HepG2 (cell line): ENCODE measurements at regions not wholly inside any gene's neighbourhood (a gene's known extent, or its start where the extent isn't known, plus 50 kb on each side); places are given as distances from the start of the nearest gene placed in this dataset.

Experiments used
- ATAC-seq: fragments of 200-7000 bp; cut with Tn5 transposase; 3 replicates; pipeline ENCODE4 v1.9.1; 2020; ENCODE audit warnings: mild to moderate bottlenecking, moderate library complexity
- BruUV-seq: library from RNA; stranded (reverse); fragments of 400-500 nt; replicated peaks from 2 replicates; lab custom pipeline; 2021; lab: Mats Ljungman, UMichigan
- CTCF ChIA-PET: fragments of 300-600 bp; formaldehyde crosslinking; extraction: SDS; loops from one replicate; lab custom pipeline; 2021; ENCODE audit warnings: low total read pairs, inconsistent platforms, low intra/inter-chr PET ratio; lab: Yijun Ruan, JAX
- POLR2A ChIA-PET: fragments of 350-600 bp; sonication (Branson Sonifier 250); formaldehyde crosslinking; loops from one replicate; lab custom pipeline; 2020; ENCODE audit warnings: antibody characterized with exemption, inconsistent platforms; lab: Yijun Ruan, JAX
- DNase-seq: peaks from one replicate; pipeline ENCODE4 v3.0.0-alpha.2; 2015; ENCODE audit warnings: low spot score
- FAIRE-seq: peaks from 3 replicates; lab custom pipeline; 2011; peaks lifted over from hg19 to GRCh38; lab: Jason Lieb, UNC
- H2AFZ ChIP-seq: one replicate; pipeline ENCODE4 v1.6.1; 2011; ENCODE audit warnings: low read length, inconsistent platforms
- H3K27ac ChIP-seq: fragments of 300-600 bp; 3 replicates; pipeline ENCODE4 v1.8.0; 2011; ENCODE audit warnings: mixed run types, mild to moderate bottlenecking, mixed read lengths, low read length, inconsistent platforms; ENCODE audit not compliant: insufficient read depth; ENCODE audit errors: extremely low read length
- H3K27me3 ChIP-seq, 2 experiments: fragments of 200-600 bp in 1 of 2; 2 replicates in 1 of 2; 3 replicates in 1 of 2; pipeline versions ENCODE4 v1.6.0 to v1.8.0; 2011; ENCODE audit warnings: low read length in 2 of 2, mild to moderate bottlenecking in 2 of 2, moderate library complexity in 2 of 2, inconsistent platforms in 1 of 2; ENCODE audit not compliant: insufficient read depth in 2 of 2, control insufficient read depth in 1 of 2
- H3K36me3 ChIP-seq, 2 experiments: fragments of 200-600 bp in 1 of 2; replicated peaks in 1 of 2; 2 replicates in 1 of 2; 3 replicates in 1 of 2; pipeline versions ENCODE4 v1.5.1 to v1.8.0; 2011; ENCODE audit warnings: low read length in 2 of 2, inconsistent platforms in 1 of 2; ENCODE audit not compliant: insufficient read depth in 2 of 2, control insufficient read depth in 1 of 2
- H3K4me1 ChIP-seq: 2 replicates; pipeline ENCODE4 v1.5.1; 2012; ENCODE audit warnings: low read length, inconsistent platforms; ENCODE audit not compliant: insufficient read depth
- H3K4me2 ChIP-seq: 2 replicates; pipeline ENCODE4 v1.6.0; 2011; ENCODE audit warnings: low read depth, low read length, inconsistent platforms
- H3K4me3 ChIP-seq, 3 experiments: fragments of 200-600 bp in 1 of 3; sonication (generic), shearing (Covaris generic) in 1 of 3; replicated peaks in 1 of 3; 2 replicates each; pipeline ENCODE4 v1.5.1; 2011 to 2016; ENCODE audit warnings: low read length in 3 of 3, inconsistent platforms in 2 of 3, low read depth in 2 of 3, mild to moderate bottlenecking in 2 of 3, control low read depth in 1 of 3, mixed read lengths in 1 of 3; ENCODE audit not compliant: insufficient read depth in 1 of 3
- H3K79me2 ChIP-seq: one replicate; pipeline ENCODE4 v1.6.1; 2011; ENCODE audit warnings: low read length, inconsistent platforms; ENCODE audit not compliant: insufficient read depth
- H3K9ac ChIP-seq: 2 replicates; pipeline ENCODE4 v1.6.0; 2011; ENCODE audit warnings: mild to moderate bottlenecking, low read depth, low read length, inconsistent platforms; ENCODE audit not compliant: insufficient read depth
- H3K9me3 ChIP-seq: 2 replicates; pipeline ENCODE4 v1.5.1; 2012; ENCODE audit warnings: mild to moderate bottlenecking, low read length
- H4K20me1 ChIP-seq: 2 replicates; pipeline ENCODE4 v1.6.0; 2011; ENCODE audit warnings: inconsistent platforms, mild to moderate bottlenecking, low read length, moderate library complexity; ENCODE audit not compliant: insufficient read depth
- CHCHD3 ChIP-seq: sonication (generic); formaldehyde crosslinking; IDR thresholded peaks from 2 replicates; pipeline ENCODE4 v1.8.0; 2022; ENCODE audit warnings: mild to moderate bottlenecking, missing genetic modification reagents, moderate library complexity
- DNMT3B ChIP-seq: conservative IDR thresholded peaks from 2 replicates; pipeline ENCODE4 v1.6.1; 2016; ENCODE audit warnings: missing biosample characterization, control low read depth
- HNRNPUL1 ChIP-seq: fragments of 200-400 bp; formaldehyde crosslinking; IDR thresholded peaks from 2 replicates; pipeline ENCODE4 v1.6.1; 2017; ENCODE audit warnings: low read depth, mild to moderate bottlenecking, low read length, moderate library complexity
- MEIS2 ChIP-seq: sonication (generic); formaldehyde crosslinking; IDR thresholded peaks from 2 replicates; pipeline ENCODE4 v1.9.0; 2021; ENCODE audit warnings: mild to moderate bottlenecking, missing genetic modification reagents
- NCOA5 ChIP-seq: sonication (generic); formaldehyde crosslinking; IDR thresholded peaks from 2 replicates; pipeline ENCODE4 v1.4.0; 2020; ENCODE audit warnings: missing genetic modification reagents
- PAWR ChIP-seq: sonication (generic); formaldehyde crosslinking; IDR thresholded peaks from 2 replicates; pipeline ENCODE4 v1.4.0; 2020; ENCODE audit warnings: missing genetic modification reagents, mild to moderate bottlenecking, borderline replicate concordance
- PRDM4 ChIP-seq: sonication (generic); formaldehyde crosslinking; IDR thresholded peaks from 2 replicates; pipeline ENCODE4 v1.9.0; 2021; ENCODE audit warnings: missing genetic modification reagents, borderline replicate concordance
- SIX1 ChIP-seq: sonication (generic); formaldehyde crosslinking; IDR thresholded peaks from 2 replicates; pipeline ENCODE4 v1.4.0; 2020; ENCODE audit warnings: missing genetic modification reagents, borderline replicate concordance
- ZNF562 ChIP-seq: sonication (generic); formaldehyde crosslinking; IDR thresholded peaks from 2 replicates; pipeline ENCODE4 v1.8.0; 2022; ENCODE audit warnings: missing genetic modification reagents, borderline replicate concordance
- ZNF777 ChIP-seq: sonication (generic); formaldehyde crosslinking; IDR thresholded peaks from 2 replicates; pipeline ENCODE4 v1.4.0; 2020; ENCODE audit warnings: missing genetic modification reagents
- WGBS: methylation state at CpG from one replicate; pipeline ENCODE4 v1.1.6; 2017; ENCODE audit warnings: low lambda C conversion rate; 5-methylcytosine and 5-hydroxymethylcytosine counted together
- in situ Hi-C: cut with HindIII; loops from 2 replicates; pipeline ENCODE4 v1.10.0; 2017; ENCODE audit warnings: low pct_unique_long_range_greater_than_20kb; ENCODE audit not compliant: extremely low pct_ligation_motif_present
- intact Hi-C: fragments of 100-400 bp; cut with micrococcal nuclease; formaldehyde crosslinking; loops from one replicate; pipeline ENCODE4 v1.10.0; 2022; ENCODE audit not compliant: unreplicated experiment

GRCh38 chr21:31429506-31429905 is 85.4 kb upstream of the TIAM1 start:
- 78% methylated on average over 3 of the region's 9 CpGs for WGBS
- in situ Hi-C loops, result no loop called here

More at GRCh38 chr21:31429506-31429905, 85.4 kb upstream of the TIAM1 start:
- CTCF ChIA-PET, result no interaction called here
- Histone ChIP-seq H3K4me2 (no peak overlapping the region), H3K27me3 (no peaks in the 10 kb centered on the region), H3K27ac (no peak overlapping the region), H3K9me3 (no peaks in the 10 kb centered on the region), H3K4me3 (no peak overlapping the region), H2AFZ (no peak overlapping the region), H3K36me3 (no peaks in the 10 kb centered on the region), H3K9ac (no peak overlapping the region), H3K4me1 (no peaks in the 10 kb centered on the region), H3K79me2 (no peaks in the 10 kb centered on the region), H4K20me1 (no peaks in the 10 kb centered on the region)
- DNase-seq (no peak), ATAC-seq (no peak), FAIRE-seq (no peak)
- intact Hi-C loops, result no loop called here
- TF ChIP-seq MEIS2 (CRISPR knock-in tag) (no peak), PRDM4 (CRISPR knock-in tag) (no peak), PAWR (CRISPR knock-in tag) (no peak), CHCHD3 (no peak), ZNF562 (CRISPR knock-in tag) (no peak), DNMT3B (CRISPR knock-in tag) (no peak), NCOA5 (CRISPR knock-in tag) (no peak), SIX1 (CRISPR knock-in tag) (no peak), ZNF777 (CRISPR knock-in tag) (no peak), HNRNPUL1 (no peak)
- POLR2A ChIA-PET, result no interaction called here
- no TSS peak for BruUV-seq
